ENCODE measurements at regions not wholly inside any gene's neighbourhood (a gene's known extent, or its start where the extent isn't known, plus 50 kb on each side); places are given as distances from the start of the nearest gene placed in this dataset.
A peak's percentile ranks its signal among the peaks of the same experiment; 100 is the strongest.

GRCh38 chr18:65133610-65134009 lies 617.2 kb upstream of the CDH7 start:
- Histone ChIP-seq H3K27me3 (replicated peaks; ENCODE audit: insufficient read depth, low read length) (no peaks in the 10 kb centered on the region), H3K9me3 (replicated peaks; ENCODE audit: insufficient read depth, low read length) (no peaks in the 10 kb centered on the region), H3K9me2 (replicated peaks; ENCODE audit: insufficient read depth, low read length) (no peaks in the 10 kb centered on the region), H3K9ac (ENCODE audit: low read length) (no peak overlapping the region), H4K20me1 (ENCODE audit: insufficient read depth, low read length) (no peaks in the 10 kb centered on the region), H3K79me2 (ENCODE audit: low read length) (no peaks in the 10 kb centered on the region), H3K27ac (ENCODE audit: low read length) (no peak overlapping the region), H3K4me3 (ENCODE audit: low read length) (no peak overlapping the region), H3K4me2 (ENCODE audit: low read depth, low read length) (no peak overlapping the region), H3F3A (ENCODE audit: insufficient read depth, low read length) (no peaks in the 10 kb centered on the region), H3K4me1 (ENCODE audit: low read length) (no peaks in the 10 kb centered on the region), H2AFZ (ENCODE audit: low read length) (no peak overlapping the region), H3K36me3 (replicated peaks; ENCODE audit: insufficient read depth, low read length) (no peaks in the 10 kb centered on the region)
- no peak for DNase-seq
- TF ChIP-seq, protein P1, sequence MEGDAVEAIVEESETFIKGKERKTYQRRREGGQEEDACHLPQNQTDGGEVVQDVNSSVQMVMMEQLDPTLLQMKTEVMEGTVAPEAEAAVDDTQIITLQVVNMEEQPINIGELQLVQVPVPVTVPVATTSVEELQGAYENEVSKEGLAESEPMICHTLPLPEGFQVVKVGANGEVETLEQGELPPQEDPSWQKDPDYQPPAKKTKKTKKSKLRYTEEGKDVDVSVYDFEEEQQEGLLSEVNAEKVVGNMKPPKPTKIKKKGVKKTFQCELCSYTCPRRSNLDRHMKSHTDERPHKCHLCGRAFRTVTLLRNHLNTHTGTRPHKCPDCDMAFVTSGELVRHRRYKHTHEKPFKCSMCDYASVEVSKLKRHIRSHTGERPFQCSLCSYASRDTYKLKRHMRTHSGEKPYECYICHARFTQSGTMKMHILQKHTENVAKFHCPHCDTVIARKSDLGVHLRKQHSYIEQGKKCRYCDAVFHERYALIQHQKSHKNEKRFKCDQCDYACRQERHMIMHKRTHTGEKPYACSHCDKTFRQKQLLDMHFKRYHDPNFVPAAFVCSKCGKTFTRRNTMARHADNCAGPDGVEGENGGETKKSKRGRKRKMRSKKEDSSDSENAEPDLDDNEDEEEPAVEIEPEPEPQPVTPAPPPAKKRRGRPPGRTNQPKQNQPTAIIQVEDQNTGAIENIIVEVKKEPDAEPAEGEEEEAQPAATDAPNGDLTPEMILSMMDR (IDR thresholded peaks at IDR 0.05; ENCODE audit: low read length), result no peak
- TF ChIP-seq EZH2phosphoT487 (IDR thresholded peaks at IDR 0.05; ENCODE audit: low read length) (no peak), EZH2 (optimal IDR thresholded peaks at IDR 0.05; ENCODE audit: low read depth, low read length) (no peak)

DNA sequence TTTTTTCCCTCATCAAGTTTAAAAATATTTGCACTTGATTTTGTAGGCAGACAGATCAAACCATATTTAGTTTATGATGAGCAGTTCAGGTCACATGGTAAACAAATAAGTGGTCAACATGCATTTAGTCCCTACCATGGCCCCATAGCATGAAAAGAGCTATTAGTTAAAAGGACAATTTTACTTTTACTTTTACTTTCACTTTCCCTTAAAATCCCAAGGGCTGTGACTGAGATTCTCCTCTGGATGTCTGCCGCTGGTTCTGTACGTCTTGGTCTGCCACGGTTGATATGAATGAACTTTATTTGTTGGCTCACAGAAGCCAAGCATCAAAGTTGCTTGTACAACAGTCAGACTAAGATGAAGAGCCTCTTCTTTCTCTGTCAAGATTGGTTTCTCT lies 626.2 kb upstream of the CDH7 start:
- no peaks in the 10 kb centered on the region for H3K36me3 ChIP-seq (replicated peaks; ENCODE audit: insufficient read depth, low read length)
- no peaks in the 10 kb centered on the region for H3K9me2 ChIP-seq (replicated peaks; ENCODE audit: insufficient read depth, low read length)
- no peaks in the 10 kb centered on the region for H4K20me1 ChIP-seq (ENCODE audit: insufficient read depth, low read length)
- no peaks in the 10 kb centered on the region for H3K27me3 ChIP-seq (replicated peaks; ENCODE audit: insufficient read depth, low read length)
- H3K4me2 ChIP-seq (ENCODE audit: low read depth, low read length), result no peak overlapping the region
- no peak overlapping the region for H3K4me3 ChIP-seq (ENCODE audit: low read length)
- H3K9me3 ChIP-seq (replicated peaks; ENCODE audit: insufficient read depth, low read length), result no peaks in the 10 kb centered on the region
- H3K4me1 ChIP-seq (ENCODE audit: low read length), result no peaks in the 10 kb centered on the region
- TF ChIP-seq, protein P1 (IDR thresholded peaks at IDR 0.05; ENCODE audit: low read length), result no peak
- TF ChIP-seq EZH2phosphoT487 (IDR thresholded peaks at IDR 0.05; ENCODE audit: low read length), result no peak
- TF ChIP-seq EZH2 (optimal IDR thresholded peaks at IDR 0.05; ENCODE audit: low read depth, low read length), result no peak
- no peak overlapping the region for H3K27ac ChIP-seq (ENCODE audit: low read length)
- no peak overlapping the region for H3K9ac ChIP-seq (ENCODE audit: low read length)
- no peaks in the 10 kb centered on the region for H3K79me2 ChIP-seq (ENCODE audit: low read length)
- peak; percentile 17 for DNase-seq
- H3F3A ChIP-seq (ENCODE audit: insufficient read depth, low read length), result no peaks in the 10 kb centered on the region
- no peak overlapping the region for H2AFZ ChIP-seq (ENCODE audit: low read length)

DNA sequence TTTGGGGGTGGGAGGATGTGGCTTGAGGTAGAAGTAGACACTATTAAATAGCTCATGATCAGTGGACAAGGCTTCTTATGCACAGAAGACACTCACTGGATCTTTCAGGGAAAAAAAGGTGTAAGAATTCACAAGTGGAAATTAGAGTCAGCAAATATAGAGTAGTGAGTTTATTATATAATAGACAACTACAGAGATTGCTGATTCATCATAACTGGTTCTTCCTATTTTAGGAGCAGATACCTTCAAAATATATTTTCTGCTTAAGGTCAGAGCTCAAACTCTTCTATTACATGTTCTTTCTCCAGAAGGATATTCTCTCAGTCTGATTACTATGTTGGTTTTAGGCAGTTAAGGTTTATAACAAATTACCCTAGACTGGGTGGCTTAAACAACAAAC lies 646.9 kb upstream of the CDH7 start:
- H3K4me3 ChIP-seq (ENCODE audit: low read length), result no peak overlapping the region
- H3K36me3 ChIP-seq (replicated peaks; ENCODE audit: insufficient read depth, low read length), result no peaks in the 10 kb centered on the region
- H3K9me2 ChIP-seq (replicated peaks; ENCODE audit: insufficient read depth, low read length), result no peaks in the 10 kb centered on the region
- H3K79me2 ChIP-seq (ENCODE audit: low read length), result no peaks in the 10 kb centered on the region
- H3K27ac ChIP-seq (ENCODE audit: low read length), result no peak overlapping the region
- H3F3A ChIP-seq (ENCODE audit: insufficient read depth, low read length), result no peaks in the 10 kb centered on the region
- DNase-seq, result no peak
- TF ChIP-seq, protein P1 (IDR thresholded peaks at IDR 0.05; ENCODE audit: low read length), result no peak
- TF ChIP-seq EZH2phosphoT487 (IDR thresholded peaks at IDR 0.05; ENCODE audit: low read length) (no peak), EZH2 (optimal IDR thresholded peaks at IDR 0.05; ENCODE audit: low read depth, low read length) (no peak)
- H3K4me1 ChIP-seq (ENCODE audit: low read length), result no peaks in the 10 kb centered on the region
- H4K20me1 ChIP-seq (ENCODE audit: insufficient read depth, low read length), result no peaks in the 10 kb centered on the region
- H3K9ac ChIP-seq (ENCODE audit: low read length), result no peak overlapping the region
- no peaks in the 10 kb centered on the region for H3K9me3 ChIP-seq (replicated peaks; ENCODE audit: insufficient read depth, low read length)
- H3K4me2 ChIP-seq (ENCODE audit: low read depth, low read length), result no peak overlapping the region
- no peaks in the 10 kb centered on the region for H3K27me3 ChIP-seq (replicated peaks; ENCODE audit: insufficient read depth, low read length)
- H2AFZ ChIP-seq (ENCODE audit: low read length), result no peak overlapping the region

All from MM.1S (cell line).